ENCODE measurements at regions not wholly inside any gene's neighbourhood (a gene's known extent, or its start where the extent isn't known, plus 50 kb on each side); places are given as distances from the start of the nearest gene placed in this dataset.
"Not testable (repeated sequence)": the region's sequence is repeated elsewhere in the genome, so short reads cannot be mapped to it uniquely, and the experiment has no call there.

DNA sequence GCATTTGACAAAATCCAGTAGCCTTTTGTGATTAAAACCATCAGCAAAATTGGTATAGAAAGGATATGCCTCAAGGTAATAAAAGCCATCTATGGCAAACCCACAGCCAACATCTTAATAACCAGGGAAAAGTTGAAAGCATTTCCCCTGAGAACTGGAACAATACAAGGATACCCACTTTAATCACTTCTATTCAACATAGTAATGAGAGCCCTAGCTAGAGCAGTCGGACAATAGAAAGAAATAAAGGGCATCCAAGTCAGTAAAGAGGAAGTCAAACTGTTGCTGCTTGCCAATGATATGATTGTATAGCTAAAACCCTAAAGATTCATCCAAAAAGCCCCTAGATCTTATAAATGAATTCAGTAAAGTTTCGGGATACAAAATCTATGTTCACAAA, 1510.3 kb downstream of the PCDH9 start:
- ChIA-PET POLR2A (ENCODE audit: low non-redundant PET) (no interaction called here), CTCF (no interaction called here)
- H3K27ac ChIP-seq: no peak overlapping the region
- no peak for DNase-seq (ENCODE audit: low spot score)
- TF ChIP-seq, protein P1, sequence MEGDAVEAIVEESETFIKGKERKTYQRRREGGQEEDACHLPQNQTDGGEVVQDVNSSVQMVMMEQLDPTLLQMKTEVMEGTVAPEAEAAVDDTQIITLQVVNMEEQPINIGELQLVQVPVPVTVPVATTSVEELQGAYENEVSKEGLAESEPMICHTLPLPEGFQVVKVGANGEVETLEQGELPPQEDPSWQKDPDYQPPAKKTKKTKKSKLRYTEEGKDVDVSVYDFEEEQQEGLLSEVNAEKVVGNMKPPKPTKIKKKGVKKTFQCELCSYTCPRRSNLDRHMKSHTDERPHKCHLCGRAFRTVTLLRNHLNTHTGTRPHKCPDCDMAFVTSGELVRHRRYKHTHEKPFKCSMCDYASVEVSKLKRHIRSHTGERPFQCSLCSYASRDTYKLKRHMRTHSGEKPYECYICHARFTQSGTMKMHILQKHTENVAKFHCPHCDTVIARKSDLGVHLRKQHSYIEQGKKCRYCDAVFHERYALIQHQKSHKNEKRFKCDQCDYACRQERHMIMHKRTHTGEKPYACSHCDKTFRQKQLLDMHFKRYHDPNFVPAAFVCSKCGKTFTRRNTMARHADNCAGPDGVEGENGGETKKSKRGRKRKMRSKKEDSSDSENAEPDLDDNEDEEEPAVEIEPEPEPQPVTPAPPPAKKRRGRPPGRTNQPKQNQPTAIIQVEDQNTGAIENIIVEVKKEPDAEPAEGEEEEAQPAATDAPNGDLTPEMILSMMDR (conservative IDR thresholded peaks at IDR 0.05; ENCODE audit: low read depth): no peak

DNA sequence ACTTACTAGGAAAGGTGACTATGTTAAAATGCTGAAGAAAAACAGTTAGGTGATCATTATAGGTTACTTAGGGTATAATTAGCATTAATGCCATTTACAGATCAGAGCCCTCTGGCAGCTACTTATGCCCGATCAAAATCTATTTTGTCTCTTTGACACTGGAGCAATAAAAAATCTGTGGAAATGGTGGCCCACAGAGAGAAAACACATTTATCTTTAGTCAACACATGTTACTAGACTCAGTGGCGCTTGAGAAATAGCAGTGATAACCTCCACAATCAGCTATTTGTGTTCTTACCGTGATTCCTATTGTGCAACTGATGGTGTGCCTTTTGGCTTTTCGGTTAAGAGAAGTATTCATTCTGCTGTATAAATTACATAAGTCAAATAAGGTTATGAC, 1519.6 kb downstream of the PCDH9 start:
- ChIA-PET CTCF (no interaction called here), POLR2A (ENCODE audit: low non-redundant PET) (no interaction called here)
- no peak overlapping the region for H3K27ac ChIP-seq
- TF ChIP-seq, protein P1 (conservative IDR thresholded peaks at IDR 0.05; ENCODE audit: low read depth): no peak
- no peak for DNase-seq (ENCODE audit: low spot score)

DNA sequence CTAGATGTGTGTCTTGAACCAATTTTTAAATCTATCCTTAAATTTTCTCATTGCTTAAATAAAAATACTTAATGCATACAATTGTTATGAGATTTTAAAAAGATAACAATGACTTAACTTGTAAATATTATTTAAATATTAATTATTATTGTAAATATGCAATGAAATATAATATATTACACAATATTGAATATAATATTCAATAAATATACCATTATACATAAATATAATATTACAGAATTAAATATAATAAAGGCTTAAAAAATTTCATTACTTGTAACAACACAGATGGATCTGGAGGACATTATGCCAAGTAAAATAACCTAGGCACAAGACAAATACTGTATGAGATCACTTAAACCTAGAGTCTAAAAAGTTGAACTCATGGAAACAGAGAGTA, 1532.3 kb downstream of the PCDH9 start:
- no peak overlapping the region for H3K27ac ChIP-seq
- ChIA-PET CTCF (no interaction called here), POLR2A (ENCODE audit: low non-redundant PET) (no interaction called here)
- DNase-seq (ENCODE audit: low spot score): no peak
- TF ChIP-seq, protein P1 (conservative IDR thresholded peaks at IDR 0.05; ENCODE audit: low read depth): no peak

DNA sequence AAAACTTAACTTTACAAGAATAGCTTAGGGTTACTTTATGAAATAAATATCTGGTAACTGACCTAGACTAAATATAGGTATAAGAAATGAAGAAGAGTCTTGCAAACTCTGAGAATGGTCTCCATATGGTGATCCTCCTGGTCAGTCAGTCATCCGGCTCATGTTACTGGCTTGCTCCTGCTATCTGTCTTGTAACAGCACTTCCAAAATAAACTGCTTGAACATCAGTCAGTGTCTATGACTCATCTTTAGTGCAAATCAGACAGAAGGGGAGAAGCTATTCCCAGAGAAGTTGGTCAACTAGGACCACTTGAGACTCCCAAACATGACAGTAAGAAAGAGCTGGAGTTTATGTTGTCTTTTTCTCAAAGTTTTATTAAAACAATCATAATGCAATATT, 1550.9 kb downstream of the PCDH9 start:
- TF ChIP-seq, protein P1 (conservative IDR thresholded peaks at IDR 0.05; ENCODE audit: low read depth): no peak
- ChIA-PET POLR2A (ENCODE audit: low non-redundant PET) (no interaction called here), CTCF (no interaction called here)
- no peak for DNase-seq (ENCODE audit: low spot score)
- no peak overlapping the region for H3K27ac ChIP-seq

DNA sequence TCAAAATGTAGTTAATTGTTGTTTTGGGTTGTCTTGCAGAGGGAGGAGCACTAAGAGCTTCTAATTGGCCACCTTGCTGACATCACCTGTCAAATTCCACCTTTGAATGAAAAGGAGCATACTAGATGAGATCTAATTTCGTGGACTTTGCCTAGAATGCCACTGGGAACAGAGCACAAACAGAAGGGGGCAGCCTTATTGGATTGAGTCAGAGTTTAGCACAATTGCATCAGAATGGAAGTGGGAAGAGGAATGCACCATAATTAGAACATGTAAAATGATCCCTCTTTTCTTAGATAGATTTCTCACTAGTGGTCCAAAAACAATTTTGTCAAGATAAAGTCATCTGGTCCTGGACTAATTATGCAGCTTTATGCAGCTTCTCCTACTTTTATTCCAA, 1552.2 kb downstream of the PCDH9 start:
- no peak for DNase-seq (ENCODE audit: low spot score)
- TF ChIP-seq, protein P1 (conservative IDR thresholded peaks at IDR 0.05; ENCODE audit: low read depth): no peak
- POLR2A ChIA-PET (ENCODE audit: low non-redundant PET): no interaction called here
- CTCF ChIA-PET: interaction anchor here (0.6 kb wide), 1 partner anchor 730 kb away, joined by 3 read pairs; no protein-coding TSS in a partner anchor
- H3K27ac ChIP-seq: no peak overlapping the region

DNA sequence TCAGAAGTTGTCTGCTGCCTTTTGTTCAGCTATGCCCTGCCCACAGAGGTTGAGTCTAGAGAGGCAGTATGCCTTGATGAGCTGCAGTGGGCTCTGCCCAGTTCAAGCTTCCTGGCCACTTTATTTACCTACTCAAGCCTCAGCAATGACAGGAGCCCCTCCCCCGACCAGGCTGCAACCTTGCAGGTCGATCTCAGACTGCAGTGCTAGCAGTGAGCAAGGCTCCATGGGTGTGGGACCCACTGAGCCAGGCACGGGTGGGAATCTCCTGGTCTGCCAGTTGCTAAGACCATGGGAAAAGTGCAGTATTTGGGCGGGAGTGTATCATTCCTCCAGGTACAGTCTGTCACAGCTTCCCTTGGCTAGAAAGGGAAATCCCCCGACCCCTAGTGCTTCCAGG, 1554.8 kb downstream of the PCDH9 start:
- CTCF ChIA-PET: interaction anchor here (0.7 kb wide), 1 partner anchor 1663 kb away, joined by 3 read pairs; no protein-coding TSS in a partner anchor

DNA sequence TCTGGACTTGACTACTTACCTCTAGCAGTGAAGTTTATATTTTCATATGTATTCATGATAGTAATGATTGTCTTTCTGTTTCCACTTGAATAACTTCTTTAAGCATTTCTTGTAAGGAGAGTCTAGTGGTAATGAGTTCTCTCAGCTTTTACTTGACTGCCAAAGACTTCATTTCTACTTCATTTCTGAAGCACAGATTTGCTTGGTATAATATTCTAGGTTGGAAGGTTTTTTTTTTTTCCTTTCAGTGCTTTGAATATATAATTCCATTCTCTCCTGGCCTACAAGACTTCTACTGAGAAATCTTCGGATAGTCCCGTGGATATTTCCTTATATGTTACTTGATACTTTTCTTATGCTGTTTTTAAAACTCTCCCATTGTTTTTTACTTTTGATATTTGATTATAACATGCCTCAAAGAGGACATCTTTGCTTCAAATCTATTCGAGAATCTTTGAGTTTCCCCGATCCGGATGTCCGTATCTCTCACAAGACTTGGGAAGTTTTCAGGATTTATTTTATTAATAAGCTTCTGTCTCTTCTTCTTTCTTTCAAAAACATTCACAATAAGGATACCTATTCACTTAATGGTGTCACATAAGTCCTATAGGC, 1560.0 kb downstream of the PCDH9 start:
- POLR2A ChIA-PET (ENCODE audit: low non-redundant PET): no interaction called here
- CTCF ChIA-PET: no interaction called here
- no peak overlapping the region for H3K27ac ChIP-seq
- no peak for DNase-seq (ENCODE audit: low spot score)
- TF ChIP-seq, protein P1 (conservative IDR thresholded peaks at IDR 0.05; ENCODE audit: low read depth): no peak

More for the DNA sequence above, 1554.8 kb downstream of the PCDH9 start:
- POLR2A ChIA-PET (ENCODE audit: low non-redundant PET); H3K27ac ChIP-seq; DNase-seq (ENCODE audit: low spot score): not testable (repeated sequence)
